ENCODE measurements at regions not wholly inside any gene's neighbourhood (a gene's known extent, or its start where the extent isn't known, plus 50 kb on each side); places are given as distances from the start of the nearest gene placed in this dataset.

DNA sequence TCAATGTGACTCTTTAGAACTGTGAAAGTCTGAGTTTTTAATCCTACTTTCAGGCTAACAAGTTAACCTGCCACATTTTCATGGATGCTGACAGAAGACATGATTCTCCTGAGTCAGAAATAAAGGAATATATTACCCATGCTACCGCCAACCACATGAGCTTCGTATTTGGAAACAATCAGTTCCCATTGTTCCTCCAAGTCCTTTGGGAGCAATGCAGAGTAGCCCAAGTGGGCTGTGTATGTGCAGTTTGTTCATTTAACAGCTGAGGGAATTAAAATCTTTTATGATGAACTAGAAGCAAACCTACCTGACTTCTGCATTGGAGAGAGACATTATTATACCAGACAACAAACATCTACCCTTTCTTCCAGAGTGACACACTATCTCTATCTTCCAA lies 169.3 kb upstream of the BET1 start:
- no peak overlapping the region for H3K9ac ChIP-seq (ENCODE audit: low read depth, low read length, poor library complexity)
- DNase-seq (ENCODE audit: low spot score): no peak
- no peaks in the 10 kb centered on the region for H3K36me3 ChIP-seq (replicated peaks in 1 of 2; ENCODE audit: control insufficient read depth in 2 of 2, insufficient read depth in 2 of 2, low read length in 2 of 2)

DNA sequence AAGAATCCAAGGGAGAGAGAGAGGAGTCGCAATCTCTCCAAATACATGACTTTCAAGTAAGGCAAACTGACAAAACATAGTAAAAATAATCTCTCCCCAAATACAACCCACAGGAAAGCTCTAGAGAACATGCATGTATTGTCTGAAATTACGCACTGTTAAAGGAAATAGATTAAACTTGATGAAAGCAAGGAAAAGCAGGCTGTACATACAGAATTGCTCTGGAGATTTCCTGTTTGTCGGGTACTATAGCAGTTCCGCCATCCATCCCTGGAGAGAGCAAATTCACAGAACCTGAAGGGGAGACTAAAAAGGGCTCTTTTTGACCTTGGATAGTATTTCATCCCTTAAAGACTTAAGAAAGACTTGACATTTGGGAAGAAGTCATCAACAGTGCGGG lies 170.2 kb upstream of the BET1 start:
- no CpG with 5 or more reads among the region's 5 CpGs for WGBS, 2 donors (ENCODE audit: extremely low coverage in 2 of 2, insufficient read length in 2 of 2, insufficient replicate concordance in 1 of 2)
- Histone ChIP-seq H2AFZ (ENCODE audit: low read length) (no peak overlapping the region), H3K23ac (ENCODE audit: low read depth, low read length, poor library complexity) (no peak overlapping the region), H2AK5ac (ENCODE audit: low read depth, low read length) (no peak overlapping the region), H2BK5ac (ENCODE audit: low read length) (no peak overlapping the region), H3K14ac (ENCODE audit: low read length) (no peak overlapping the region), H3K27me3 (ENCODE audit: control insufficient read depth in 3 of 3, insufficient read depth in 3 of 3, low read depth in 1 of 3, low read length in 3 of 3) (no peaks in the 10 kb centered on the region), H3K4me1 (ENCODE audit: control insufficient read depth in 2 of 2, insufficient read depth in 1 of 2, low read depth in 1 of 2, low read length in 2 of 2) (peaks cover 0 to 2% of the 10 kb centered on the region in 2 donors), H3K9ac (ENCODE audit: low read depth, low read length, poor library complexity) (no peak overlapping the region), H3K4ac (ENCODE audit: low read length) (no peak overlapping the region), H3K18ac (ENCODE audit: low read length) (no peak overlapping the region), H3K9me3 (replicated peaks in 1 of 2; ENCODE audit: control insufficient read depth in 2 of 2, insufficient read depth in 1 of 2, low read depth in 1 of 2, low read length in 2 of 2) (peaks cover 0 to 3% of the 10 kb centered on the region in 2 donors), H4K91ac (ENCODE audit: low read depth, low read length, poor library complexity) (no peak overlapping the region), H2BK120ac (ENCODE audit: low read depth, low read length) (no peak overlapping the region), H3K27ac (replicated peaks; ENCODE audit: low read length) (no peak overlapping the region), H3K4me3 (ENCODE audit: low read length in 2 of 2) (no peak overlapping the region), H3K36me3 (replicated peaks in 1 of 2; ENCODE audit: control insufficient read depth in 2 of 2, insufficient read depth in 2 of 2, low read length in 2 of 2) (no peaks in the 10 kb centered on the region), H4K8ac (ENCODE audit: low read depth, low read length) (no peak overlapping the region), H3K79me1 (ENCODE audit: low read depth, low read length) (no peaks in the 10 kb centered on the region), H2BK15ac (ENCODE audit: low read length) (no peak overlapping the region), H2BK12ac (ENCODE audit: low read length) (no peak overlapping the region), H3K4me2 (ENCODE audit: insufficient read depth, low read length, poor library complexity, severe bottlenecking) (no peak overlapping the region)
- DNase-seq (ENCODE audit: low spot score): no peak

More for the DNA sequence above, 169.3 kb upstream of the BET1 start:
- no peak overlapping the region for H3K14ac ChIP-seq (ENCODE audit: low read length)
- no peak overlapping the region for H4K8ac ChIP-seq (ENCODE audit: low read depth, low read length)
- H2BK12ac ChIP-seq (ENCODE audit: low read length): no peak overlapping the region
- no peak overlapping the region for H4K91ac ChIP-seq (ENCODE audit: low read depth, low read length, poor library complexity)
- no peak overlapping the region for H3K18ac ChIP-seq (ENCODE audit: low read length)
- H3K4ac ChIP-seq (ENCODE audit: low read length): no peak overlapping the region
- H3K4me2 ChIP-seq (ENCODE audit: insufficient read depth, low read length, poor library complexity, severe bottlenecking): no peak overlapping the region
- no peak overlapping the region for H2AK5ac ChIP-seq (ENCODE audit: low read depth, low read length)
- H3K79me1 ChIP-seq (ENCODE audit: low read depth, low read length): no peaks in the 10 kb centered on the region
- no peak overlapping the region for H2AFZ ChIP-seq (ENCODE audit: low read length)
- H2BK5ac ChIP-seq (ENCODE audit: low read length): no peak overlapping the region
- no peak overlapping the region for H3K23ac ChIP-seq (ENCODE audit: low read depth, low read length, poor library complexity)
- whole genome bisulfite sequencing, 2 donors (ENCODE audit: extremely low coverage in 2 of 2, insufficient read length in 2 of 2, insufficient replicate concordance in 1 of 2): no CpG with 5 or more reads among the region's 2 CpGs
- H3K27me3 ChIP-seq (ENCODE audit: control insufficient read depth in 3 of 3, insufficient read depth in 3 of 3, low read depth in 1 of 3, low read length in 3 of 3): no peaks in the 10 kb centered on the region
- peaks cover 0 to 2% of the 10 kb centered on the region in 2 donors for H3K4me1 ChIP-seq (ENCODE audit: control insufficient read depth in 2 of 2, insufficient read depth in 1 of 2, low read depth in 1 of 2, low read length in 2 of 2)
- no peak overlapping the region for H3K4me3 ChIP-seq (ENCODE audit: low read length in 2 of 2)
- no peak overlapping the region for H2BK15ac ChIP-seq (ENCODE audit: low read length)
- peaks cover 0 to 3% of the 10 kb centered on the region in 2 donors for H3K9me3 ChIP-seq (replicated peaks in 1 of 2; ENCODE audit: control insufficient read depth in 2 of 2, insufficient read depth in 1 of 2, low read depth in 1 of 2, low read length in 2 of 2)
- no peak overlapping the region for H3K27ac ChIP-seq (replicated peaks; ENCODE audit: low read length)
- no peak overlapping the region for H2BK120ac ChIP-seq (ENCODE audit: low read depth, low read length)

DNA sequence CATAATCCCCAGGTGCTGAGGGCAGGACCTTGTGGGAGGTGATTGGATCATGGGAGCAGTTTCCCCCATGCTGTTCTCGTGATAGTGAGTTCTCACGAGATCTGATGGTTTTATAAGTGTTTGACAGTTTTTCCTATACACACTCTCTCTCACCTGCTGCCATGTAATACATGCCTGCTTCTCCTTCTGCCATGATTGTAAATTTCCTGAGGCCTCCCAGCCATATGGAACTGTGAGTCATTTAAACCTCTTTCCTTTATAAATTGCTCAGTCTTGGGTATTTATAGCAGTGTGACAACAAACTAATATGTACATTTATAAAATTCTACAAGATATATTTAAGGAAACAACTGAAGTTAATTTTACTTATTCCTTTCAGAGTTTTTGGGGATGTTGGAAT lies 170.8 kb upstream of the BET1 start:
- H3K79me1 ChIP-seq (ENCODE audit: low read depth, low read length): no peaks in the 10 kb centered on the region
- H3K14ac ChIP-seq (ENCODE audit: low read length): no peak overlapping the region
- no peak overlapping the region for H2BK5ac ChIP-seq (ENCODE audit: low read length)
- H3K4me2 ChIP-seq (ENCODE audit: insufficient read depth, low read length, poor library complexity, severe bottlenecking): no peak overlapping the region
- H2BK15ac ChIP-seq (ENCODE audit: low read length): no peak overlapping the region
- H2BK12ac ChIP-seq (ENCODE audit: low read length): no peak overlapping the region
- no peak overlapping the region for H2BK120ac ChIP-seq (ENCODE audit: low read depth, low read length)
- H2AFZ ChIP-seq (ENCODE audit: low read length): no peak overlapping the region
- no peak overlapping the region for H3K18ac ChIP-seq (ENCODE audit: low read length)
- H3K4ac ChIP-seq (ENCODE audit: low read length): no peak overlapping the region
- no peaks in the 10 kb centered on the region for H3K27me3 ChIP-seq (ENCODE audit: control insufficient read depth in 3 of 3, insufficient read depth in 3 of 3, low read depth in 1 of 3, low read length in 3 of 3)
- peaks cover 0 to 2% of the 10 kb centered on the region in 2 donors for H3K4me1 ChIP-seq (ENCODE audit: control insufficient read depth in 2 of 2, insufficient read depth in 1 of 2, low read depth in 1 of 2, low read length in 2 of 2)
- no peak overlapping the region for H2AK5ac ChIP-seq (ENCODE audit: low read depth, low read length)
- no peak overlapping the region for H4K91ac ChIP-seq (ENCODE audit: low read depth, low read length, poor library complexity)
- H3K23ac ChIP-seq (ENCODE audit: low read depth, low read length, poor library complexity): no peak overlapping the region
- DNase-seq (ENCODE audit: low spot score): no peak
- no peak overlapping the region for H4K8ac ChIP-seq (ENCODE audit: low read depth, low read length)
- H3K27ac ChIP-seq (replicated peaks; ENCODE audit: low read length): no peak overlapping the region
- no peaks in the 10 kb centered on the region for H3K36me3 ChIP-seq (replicated peaks in 1 of 2; ENCODE audit: control insufficient read depth in 2 of 2, insufficient read depth in 2 of 2, low read length in 2 of 2)
- H3K9me3 ChIP-seq (replicated peaks in 1 of 2; ENCODE audit: control insufficient read depth in 2 of 2, insufficient read depth in 1 of 2, low read depth in 1 of 2, low read length in 2 of 2): peaks cover 0 to 6% of the 10 kb centered on the region in 2 donors
- H3K9ac ChIP-seq (ENCODE audit: low read depth, low read length, poor library complexity): no peak overlapping the region
- no CpG with 5 or more reads among the region's 2 CpGs for WGBS, 2 donors (ENCODE audit: extremely low coverage in 2 of 2, insufficient read length in 2 of 2, insufficient replicate concordance in 1 of 2)
- H3K4me3 ChIP-seq (ENCODE audit: low read length in 2 of 2): no peak overlapping the region

- WGBS, 2 donors (ENCODE audit: extremely low coverage in 2 of 2, insufficient read length in 2 of 2, insufficient replicate concordance in 1 of 2): no CpG with 5 or more reads among the region's 4 CpGs
- no peak overlapping the region for H3K4me3 ChIP-seq (ENCODE audit: low read length in 2 of 2)
Observed at GRCh38 chr7:94176694-94177200, 172.6 kb upstream of the BET1 start.

More at GRCh38 chr7:94176694-94177200, 172.6 kb upstream of the BET1 start:
- H4K91ac ChIP-seq (ENCODE audit: low read depth, low read length, poor library complexity): no peak overlapping the region
- DNase-seq (ENCODE audit: low spot score): no peak
- H3K4me2 ChIP-seq (ENCODE audit: insufficient read depth, low read length, poor library complexity, severe bottlenecking): no peak overlapping the region
- peaks cover 0 to 3% of the 10 kb centered on the region in 2 donors for H3K9me3 ChIP-seq (replicated peaks in 1 of 2; ENCODE audit: control insufficient read depth in 2 of 2, insufficient read depth in 1 of 2, low read depth in 1 of 2, low read length in 2 of 2)
- H4K8ac ChIP-seq (ENCODE audit: low read depth, low read length): no peak overlapping the region
- no peak overlapping the region for H2BK120ac ChIP-seq (ENCODE audit: low read depth, low read length)
- H3K79me1 ChIP-seq (ENCODE audit: low read depth, low read length): no peaks in the 10 kb centered on the region
- no peak overlapping the region for H3K14ac ChIP-seq (ENCODE audit: low read length)
- H3K9ac ChIP-seq (ENCODE audit: low read depth, low read length, poor library complexity): no peak overlapping the region
- no peak overlapping the region for H2BK12ac ChIP-seq (ENCODE audit: low read length)
- no peaks in the 10 kb centered on the region for H3K27me3 ChIP-seq (ENCODE audit: control insufficient read depth in 3 of 3, insufficient read depth in 3 of 3, low read depth in 1 of 3, low read length in 3 of 3)
- H2AK5ac ChIP-seq (ENCODE audit: low read depth, low read length): no peak overlapping the region
- no peak overlapping the region for H3K4ac ChIP-seq (ENCODE audit: low read length)
- H2BK5ac ChIP-seq (ENCODE audit: low read length): no peak overlapping the region
- peaks cover 0 to 2% of the 10 kb centered on the region in 2 donors for H3K4me1 ChIP-seq (ENCODE audit: control insufficient read depth in 2 of 2, insufficient read depth in 1 of 2, low read depth in 1 of 2, low read length in 2 of 2)
- H2AFZ ChIP-seq (ENCODE audit: low read length): no peak overlapping the region
- H3K27ac ChIP-seq (replicated peaks; ENCODE audit: low read length): no peak overlapping the region
- H3K18ac ChIP-seq (ENCODE audit: low read length): no peak overlapping the region
- H3K36me3 ChIP-seq (replicated peaks in 1 of 2; ENCODE audit: control insufficient read depth in 2 of 2, insufficient read depth in 2 of 2, low read length in 2 of 2): no peaks in the 10 kb centered on the region
- H3K23ac ChIP-seq (ENCODE audit: low read depth, low read length, poor library complexity): no peak overlapping the region
- H2BK15ac ChIP-seq (ENCODE audit: low read length): no peak overlapping the region

All from neuronal stem cell (in vitro differentiated cells).